ENCODE measurements at regions not wholly inside any gene's neighbourhood (a gene's known extent, or its start where the extent isn't known, plus 50 kb on each side); places are given as distances from the start of the nearest gene placed in this dataset.

DNA sequence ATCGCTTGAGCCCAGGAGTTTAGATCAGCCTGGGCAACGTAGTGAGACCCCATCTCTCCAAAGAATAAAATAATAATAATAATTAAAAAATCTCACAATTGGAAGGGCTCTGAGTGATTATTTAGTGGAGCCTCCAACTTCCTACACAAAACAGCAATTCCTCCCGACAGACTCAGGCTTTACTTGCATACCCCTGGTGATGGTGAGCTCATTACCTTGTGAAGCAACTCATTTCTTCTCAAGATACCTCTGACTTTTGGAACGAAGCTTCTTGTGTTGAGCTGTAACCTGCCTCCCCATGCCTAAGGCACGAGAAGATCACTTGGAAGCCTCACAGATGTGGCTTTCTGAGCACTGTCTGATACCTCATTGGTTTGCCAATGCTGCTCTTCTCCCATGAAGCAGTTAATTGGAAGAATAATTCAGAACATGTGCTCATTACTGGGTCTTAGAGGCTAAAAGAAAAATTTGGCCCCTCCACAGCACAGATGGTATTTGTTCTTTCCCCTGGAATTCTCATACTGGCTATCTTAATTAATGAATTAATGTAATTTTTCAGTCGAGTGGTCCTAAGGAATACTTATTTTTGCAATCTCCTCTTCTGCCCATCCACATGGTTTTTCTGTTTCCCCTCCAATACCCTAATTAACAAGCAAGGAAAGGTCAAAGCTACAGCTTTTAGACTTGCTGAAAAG is 769.0 kb downstream of the TYW1 start:
- TF ChIP-seq, protein P1, sequence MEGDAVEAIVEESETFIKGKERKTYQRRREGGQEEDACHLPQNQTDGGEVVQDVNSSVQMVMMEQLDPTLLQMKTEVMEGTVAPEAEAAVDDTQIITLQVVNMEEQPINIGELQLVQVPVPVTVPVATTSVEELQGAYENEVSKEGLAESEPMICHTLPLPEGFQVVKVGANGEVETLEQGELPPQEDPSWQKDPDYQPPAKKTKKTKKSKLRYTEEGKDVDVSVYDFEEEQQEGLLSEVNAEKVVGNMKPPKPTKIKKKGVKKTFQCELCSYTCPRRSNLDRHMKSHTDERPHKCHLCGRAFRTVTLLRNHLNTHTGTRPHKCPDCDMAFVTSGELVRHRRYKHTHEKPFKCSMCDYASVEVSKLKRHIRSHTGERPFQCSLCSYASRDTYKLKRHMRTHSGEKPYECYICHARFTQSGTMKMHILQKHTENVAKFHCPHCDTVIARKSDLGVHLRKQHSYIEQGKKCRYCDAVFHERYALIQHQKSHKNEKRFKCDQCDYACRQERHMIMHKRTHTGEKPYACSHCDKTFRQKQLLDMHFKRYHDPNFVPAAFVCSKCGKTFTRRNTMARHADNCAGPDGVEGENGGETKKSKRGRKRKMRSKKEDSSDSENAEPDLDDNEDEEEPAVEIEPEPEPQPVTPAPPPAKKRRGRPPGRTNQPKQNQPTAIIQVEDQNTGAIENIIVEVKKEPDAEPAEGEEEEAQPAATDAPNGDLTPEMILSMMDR (IDR thresholded peaks at IDR 0.05) = no peak
- Histone ChIP-seq H3K4me3 (no peak overlapping the region), H3K9me3 (no peaks in the 10 kb centered on the region), H3K4me1 (ENCODE audit: insufficient read depth) (no peaks in the 10 kb centered on the region), H3K27me3 (no peaks in the 10 kb centered on the region), H3K27ac (no peak overlapping the region), H3K36me3 (no peaks in the 10 kb centered on the region)
- no peak for DNase-seq
- intact Hi-C loops (cut with DNase I) = no loop called here
- WGBS, 3 donors = 68 to 73% (median 68%) methylated on average over 6 of the region's 6 CpGs

DNA sequence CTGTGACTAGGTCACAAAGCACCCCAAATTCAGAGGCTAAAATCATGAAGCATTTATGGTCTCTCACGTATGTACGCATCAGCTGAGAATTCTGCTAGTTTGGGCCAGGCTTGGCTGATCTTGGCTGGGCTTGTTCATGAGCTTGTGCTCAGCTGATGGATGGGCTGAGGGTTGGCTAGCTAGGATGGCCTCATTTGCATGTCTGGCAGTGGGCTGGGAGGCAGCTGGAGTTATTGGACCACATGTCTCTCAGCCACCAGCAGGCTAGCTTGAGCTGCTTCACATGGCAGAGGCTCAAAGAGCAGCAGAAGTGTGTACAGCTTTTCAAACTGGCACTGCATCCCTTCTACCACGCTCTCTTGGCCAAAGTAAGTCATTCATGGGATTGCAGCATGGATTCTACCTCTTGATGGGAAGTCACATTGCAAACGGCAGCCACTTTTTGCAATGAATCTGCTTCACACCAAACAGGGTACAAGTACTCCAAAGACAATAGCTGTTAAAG is 770.3 kb downstream of the TYW1 start:
- Histone ChIP-seq H3K27ac (no peak overlapping the region), H3K4me3 (no peak overlapping the region), H3K36me3 (no peaks in the 10 kb centered on the region), H3K27me3 (no peaks in the 10 kb centered on the region), H3K4me1 (ENCODE audit: insufficient read depth) (no peaks in the 10 kb centered on the region), H3K9me3 (no peaks in the 10 kb centered on the region)
- no peak for DNase-seq
- TF ChIP-seq POLR2A (IDR thresholded peaks at IDR 0.05) (no peak), EP300 (IDR thresholded peaks at IDR 0.05) (no peak)
- TF ChIP-seq, protein P1 (IDR thresholded peaks at IDR 0.05) = no peak
- intact Hi-C loops (cut with DNase I) = no loop called here
- WGBS, 3 donors = 90 to 98% (median 92%) methylated on average over 4 of the region's 4 CpGs

DNA sequence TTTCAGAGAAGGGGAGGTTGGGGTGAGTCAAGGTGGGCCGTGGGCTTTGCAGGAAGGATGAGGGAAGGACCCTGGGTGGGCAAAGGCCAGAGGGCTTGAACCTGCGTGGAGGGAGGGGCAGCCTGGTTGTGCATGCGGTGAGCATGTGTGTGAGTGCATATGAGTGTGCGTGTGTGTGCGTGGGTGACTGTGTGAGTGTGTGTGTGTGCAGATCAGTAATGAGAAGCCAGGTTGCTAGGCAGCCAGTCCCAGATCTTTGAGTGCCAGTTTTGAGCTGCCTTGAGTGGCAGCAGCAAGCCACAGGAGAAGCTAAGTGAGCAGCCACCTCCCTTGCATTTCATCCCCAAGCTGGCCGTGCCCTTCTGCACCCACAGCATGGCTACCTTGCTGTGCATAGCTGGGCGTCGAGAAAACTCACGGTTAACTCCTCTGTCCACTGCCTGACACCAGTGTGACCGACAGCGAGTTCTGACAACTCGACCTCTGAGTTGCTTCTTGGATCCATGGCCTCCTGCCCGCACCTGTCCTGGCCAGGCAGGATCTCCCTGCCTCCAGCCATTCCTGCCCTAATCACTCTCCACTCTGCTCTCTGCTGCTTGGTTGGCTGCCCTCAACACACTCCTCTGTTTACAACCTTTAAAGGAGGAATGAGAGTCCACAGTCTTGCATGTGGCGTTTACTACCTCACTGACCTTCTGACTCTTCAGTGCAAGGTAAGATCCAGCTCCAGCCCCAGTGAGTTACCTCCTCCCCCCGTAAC is 775.4 kb downstream of the TYW1 start:
- intact Hi-C loops (cut with DNase I) = no loop called here
- Histone ChIP-seq H3K4me1 (ENCODE audit: insufficient read depth) (no peaks in the 10 kb centered on the region), H3K27me3 (no peaks in the 10 kb centered on the region), H3K36me3 (no peaks in the 10 kb centered on the region), H3K27ac (no peak overlapping the region), H3K9me3 (no peaks in the 10 kb centered on the region), H3K4me3 (no peak overlapping the region)
- WGBS, 3 donors = 82 to 89% (median 83%) methylated on average over 15 of the region's 15 CpGs
- DNase-seq = no peak
- no peak for TF ChIP-seq EP300 (IDR thresholded peaks at IDR 0.05)

GRCh38 chr7:67773081-67773480 is 776.4 kb downstream of the TYW1 start:
- no peak for DNase-seq
- WGBS, 3 donors = 17 to 52% (median 24%) methylated on average over 6 of the region's 6 CpGs
- no peak overlapping the region for H3K4me3 ChIP-seq
- H3K4me1 ChIP-seq (ENCODE audit: insufficient read depth) = no peaks in the 10 kb centered on the region
- no peak overlapping the region for H3K27ac ChIP-seq
- TF ChIP-seq POLR2A (IDR thresholded peaks at IDR 0.05) (no peak), EP300 (IDR thresholded peaks at IDR 0.05) (no peak)
- TF ChIP-seq, protein P1 (IDR thresholded peaks at IDR 0.05) = no peak
- no peaks in the 10 kb centered on the region for H3K9me3 ChIP-seq
- H3K36me3 ChIP-seq = no peaks in the 10 kb centered on the region
- H3K27me3 ChIP-seq = no peaks in the 10 kb centered on the region
- intact Hi-C loops (cut with DNase I) = no loop called here

DNA sequence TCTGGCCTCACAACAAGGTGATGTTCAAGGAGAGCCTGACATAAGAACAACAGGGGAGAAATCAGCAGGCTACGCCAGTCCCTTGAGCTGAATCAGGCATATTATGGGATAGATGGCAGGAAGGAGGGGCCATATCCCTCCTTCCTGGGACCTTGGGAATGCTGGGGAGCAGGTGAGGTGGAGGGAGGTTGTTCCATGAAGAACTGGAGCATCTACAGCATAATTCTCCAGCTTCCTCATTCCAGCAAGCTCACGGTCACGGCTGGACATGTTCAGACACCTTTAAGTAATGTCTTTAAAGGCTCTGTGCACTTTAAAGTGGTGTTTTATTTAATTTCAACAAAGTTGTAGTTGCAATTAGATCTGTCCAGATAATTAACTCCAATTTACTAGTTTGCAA is 780.5 kb downstream of the TYW1 start:
- no peak overlapping the region for H3K27ac ChIP-seq
- no peaks in the 10 kb centered on the region for H3K27me3 ChIP-seq
- 73 to 77% (median 75%) methylated on average over 3 of the region's 3 CpGs for WGBS, 3 donors
- DNase-seq = no peak
- H3K4me3 ChIP-seq = no peak overlapping the region
- H3K4me1 ChIP-seq (ENCODE audit: insufficient read depth) = no peaks in the 10 kb centered on the region
- no peak for TF ChIP-seq EP300 (IDR thresholded peaks at IDR 0.05)
- TF ChIP-seq POLR2A (IDR thresholded peaks at IDR 0.05) = no peak
- TF ChIP-seq, protein P1 (IDR thresholded peaks at IDR 0.05) = no peak
- H3K9me3 ChIP-seq = no peaks in the 10 kb centered on the region
- intact Hi-C loops (cut with DNase I) = no loop called here
- H3K36me3 ChIP-seq = no peaks in the 10 kb centered on the region

Data from ovary (tissue), 7 donors.